Neuronal stem cell (in vitro differentiated cells): ENCODE measurements at regions not wholly inside any gene's neighbourhood (a gene's known extent, or its start where the extent isn't known, plus 50 kb on each side); places are given as distances from the start of the nearest gene placed in this dataset.
"Not testable (repeated sequence)": the region's sequence is repeated elsewhere in the genome, so short reads cannot be mapped to it uniquely, and the experiment has no call there.

Experiments used
- DNase-seq: peaks from one replicate; pipeline ENCODE4 v3.0.0-alpha.2; 2013; ENCODE audit warnings: low spot score
- H2AFZ ChIP-seq: one replicate; pipeline ENCODE4 v1.6.1; 2013; ENCODE audit warnings: mild to moderate bottlenecking, low read length, inconsistent platforms
- H2AK5ac ChIP-seq: 2 replicates; pipeline ENCODE4 v1.6.1; 2013; ENCODE audit warnings: low read depth, mild to moderate bottlenecking, inconsistent platforms, low read length, moderate library complexity, mixed read lengths
- H2BK120ac ChIP-seq: 2 replicates; pipeline ENCODE4 v1.6.1; 2013; ENCODE audit warnings: low read depth, mild to moderate bottlenecking, inconsistent platforms, low read length, moderate library complexity, mixed read lengths
- H2BK12ac ChIP-seq: one replicate; pipeline ENCODE4 v1.6.1; 2013; ENCODE audit warnings: low read length, inconsistent platforms
- H2BK15ac ChIP-seq: 2 replicates; pipeline ENCODE4 v1.6.1; 2013; ENCODE audit warnings: mild to moderate bottlenecking, low read length, inconsistent platforms, mixed read lengths
- H2BK5ac ChIP-seq: one replicate; pipeline ENCODE4 v1.6.1; 2013; ENCODE audit warnings: inconsistent platforms, mild to moderate bottlenecking, low read length, moderate library complexity
- H3K14ac ChIP-seq: one replicate; pipeline ENCODE4 v1.6.1; 2013; ENCODE audit warnings: low read length, inconsistent platforms
- H3K18ac ChIP-seq: 2 replicates; pipeline ENCODE4 v1.6.1; 2013; ENCODE audit warnings: low read length, inconsistent platforms
- H3K23ac ChIP-seq: 2 replicates; pipeline ENCODE4 v1.6.1; 2013; ENCODE audit warnings: low read depth, mild to moderate bottlenecking, mixed read lengths, low read length, inconsistent platforms; ENCODE audit not compliant: poor library complexity
- H3K27ac ChIP-seq: replicated peaks from 3 replicates; pipeline ENCODE4 v1.5.1; 2013; ENCODE audit warnings: low read length, inconsistent platforms
- H3K27me3 ChIP-seq, 3 experiments: 2 replicates each; pipeline ENCODE4 v1.6.1; 2013; ENCODE audit warnings: low read length in 3 of 3, mild to moderate bottlenecking in 2 of 3, inconsistent platforms in 1 of 3, low read depth in 1 of 3, mixed read lengths in 1 of 3, moderate library complexity in 1 of 3; ENCODE audit not compliant: control insufficient read depth in 3 of 3, insufficient read depth in 3 of 3
- H3K36me3 ChIP-seq, 2 donors: replicated peaks in 1 of 2; 2 replicates each; pipeline ENCODE4 v1.6.1; 2013; ENCODE audit warnings: low read length in 2 of 2; ENCODE audit not compliant: control insufficient read depth in 2 of 2, insufficient read depth in 2 of 2
- H3K4ac ChIP-seq: 2 replicates; pipeline ENCODE4 v1.6.1; 2013; ENCODE audit warnings: inconsistent platforms, mild to moderate bottlenecking, low read length, moderate library complexity
- H3K4me1 ChIP-seq, 2 donors: 1 replicate in 1 of 2; 2 replicates in 1 of 2; pipeline ENCODE4 v1.6.1; 2013; ENCODE audit warnings: low read length in 2 of 2, low read depth in 1 of 2; ENCODE audit not compliant: control insufficient read depth in 2 of 2, insufficient read depth in 1 of 2
- H3K4me2 ChIP-seq: one replicate; pipeline ENCODE4 v1.6.1; 2013; ENCODE audit warnings: mild to moderate bottlenecking, low read length, inconsistent platforms; ENCODE audit not compliant: insufficient read depth, poor library complexity, severe bottlenecking
- H3K4me3 ChIP-seq, 2 donors: 2 replicates each; pipeline ENCODE4 v1.5.1; 2013; ENCODE audit warnings: low read length in 2 of 2, mild to moderate bottlenecking in 2 of 2, inconsistent platforms in 1 of 2, moderate library complexity in 1 of 2
- H3K79me1 ChIP-seq: one replicate; pipeline ENCODE4 v1.6.1; 2013; ENCODE audit warnings: low read depth, mild to moderate bottlenecking, inconsistent platforms, low read length, moderate library complexity
- H3K9ac ChIP-seq: one replicate; pipeline ENCODE4 v1.6.1; 2013; ENCODE audit warnings: mild to moderate bottlenecking, low read depth, low read length, inconsistent platforms; ENCODE audit not compliant: poor library complexity
- H3K9me3 ChIP-seq, 2 donors: replicated peaks in 1 of 2; 2 replicates each; pipeline versions ENCODE3 to v1.6.1; 2013; ENCODE audit warnings: low read length in 2 of 2, mild to moderate bottlenecking in 2 of 2, inconsistent platforms in 1 of 2, low read depth in 1 of 2, mixed read lengths in 1 of 2, moderate library complexity in 1 of 2; ENCODE audit not compliant: control insufficient read depth in 2 of 2, insufficient read depth in 1 of 2
- H4K8ac ChIP-seq: one replicate; pipeline ENCODE4 v1.6.1; 2013; ENCODE audit warnings: low read depth, mild to moderate bottlenecking, inconsistent platforms, low read length, moderate library complexity
- H4K91ac ChIP-seq: one replicate; pipeline ENCODE4 v1.6.1; 2013; ENCODE audit warnings: low read length, low read depth, mild to moderate bottlenecking, inconsistent platforms; ENCODE audit not compliant: poor library complexity
- WGBS, 2 donors: extraction: QIAGEN DNeasy Blood & Tissue Kit; methylation state at CpG; one replicate each; pipeline ENCODE4 v1.1.7; 2013; ENCODE audit warnings: missing lambda C conversion rate in 2 of 2, mixed read lengths in 1 of 2; ENCODE audit not compliant: insufficient read length in 2 of 2, insufficient replicate concordance in 1 of 2; ENCODE audit errors: extremely low coverage in 2 of 2; 5-methylcytosine and 5-hydroxymethylcytosine counted together

- H4K91ac ChIP-seq, result no peak overlapping the region
- H3K27me3 ChIP-seq, result no peaks in the 10 kb centered on the region
- H2BK5ac ChIP-seq, result no peak overlapping the region
- peak overlapping the region; percentile 12 for H2AFZ ChIP-seq
- WGBS, 2 donors, result no CpG with 5 or more reads among the region's 5 CpGs
- H3K4me2 ChIP-seq, result no peak overlapping the region
- no peak overlapping the region for H3K23ac ChIP-seq
- no peak overlapping the region for H3K27ac ChIP-seq
- H2BK15ac ChIP-seq, result no peak overlapping the region
- H3K4me1 ChIP-seq, result no peaks in the 10 kb centered on the region
- H3K14ac ChIP-seq, result no peak overlapping the region
- H3K9ac ChIP-seq, result no peak overlapping the region
- H3K9me3 ChIP-seq, result peaks cover 0 to under 1% of the 10 kb centered on the region in 2 donors
- no peak overlapping the region for H2BK120ac ChIP-seq
- H2BK12ac ChIP-seq, result no peak overlapping the region
- no peak overlapping the region for H2AK5ac ChIP-seq
- no peak overlapping the region for H3K4me3 ChIP-seq
- no peaks in the 10 kb centered on the region for H3K79me1 ChIP-seq
- H3K18ac ChIP-seq, result no peak overlapping the region
- DNase-seq, result no peak
- H3K4ac ChIP-seq, result no peak overlapping the region
- H4K8ac ChIP-seq, result no peak overlapping the region
- no peaks in the 10 kb centered on the region for H3K36me3 ChIP-seq
Observed at GRCh38 chr5:28296254-28297013, 1258.0 kb upstream of the CDH9 start.

GRCh38 chr5:28287021-28287420 lies 1248.6 kb upstream of the CDH9 start:
- not testable (repeated sequence) for H3K4me1 ChIP-seq, H3K23ac ChIP-seq, H3K14ac ChIP-seq, H3K9ac ChIP-seq, H4K8ac ChIP-seq, H2BK120ac ChIP-seq, H3K27me3 ChIP-seq, H3K4me2 ChIP-seq, H2BK15ac ChIP-seq, H3K4me3 ChIP-seq, H2BK5ac ChIP-seq, DNase-seq, H3K27ac ChIP-seq, H3K18ac ChIP-seq, H2BK12ac ChIP-seq, H4K91ac ChIP-seq, H2AFZ ChIP-seq, H3K36me3 ChIP-seq, H2AK5ac ChIP-seq, H3K79me1 ChIP-seq, H3K4ac ChIP-seq, H3K9me3 ChIP-seq
- WGBS, 2 donors, result no CpG with 5 or more reads among the region's 10 CpGs

- H3K4me3 ChIP-seq, result no peak overlapping the region
Observed at GRCh38 chr5:28286566-28286965, 1248.2 kb upstream of the CDH9 start.

GRCh38 chr5:28284788-28285187 lies 1246.4 kb upstream of the CDH9 start:
- Histone ChIP-seq H3K27ac (no peak overlapping the region), H2AK5ac (no peak overlapping the region), H3K27me3 (no peaks in the 10 kb centered on the region), H3K14ac (no peak overlapping the region), H4K91ac (no peak overlapping the region), H3K4me1 (no peaks in the 10 kb centered on the region), H3K4me3 (no peak overlapping the region), H3K4ac (no peak overlapping the region), H2BK12ac (no peak overlapping the region), H2AFZ (no peak overlapping the region), H2BK120ac (no peak overlapping the region), H3K23ac (no peak overlapping the region), H2BK15ac (no peak overlapping the region), H3K9ac (no peak overlapping the region), H2BK5ac (no peak overlapping the region), H3K9me3 (no peaks in the 10 kb centered on the region), H3K36me3 (no peaks in the 10 kb centered on the region), H4K8ac (no peak overlapping the region), H3K4me2 (no peak overlapping the region), H3K79me1 (no peaks in the 10 kb centered on the region), H3K18ac (no peak overlapping the region)
- WGBS, 2 donors, result no CpG with 5 or more reads among the region's 2 CpGs
- no peak for DNase-seq

More at GRCh38 chr5:28286566-28286965, 1248.2 kb upstream of the CDH9 start:
- Histone ChIP-seq H2AFZ (peak overlapping the region; percentile 61), H4K8ac (no peak overlapping the region), H3K23ac (no peak overlapping the region), H2BK12ac (no peak overlapping the region), H3K79me1 (no peaks in the 10 kb centered on the region), H3K4ac (no peak overlapping the region), H3K27ac (no peak overlapping the region), H3K27me3 (no peaks in the 10 kb centered on the region), H3K18ac (no peak overlapping the region), H4K91ac (no peak overlapping the region), H2BK15ac (no peak overlapping the region), H3K36me3 (no peaks in the 10 kb centered on the region), H3K14ac (no peak overlapping the region), H2AK5ac (no peak overlapping the region), H2BK120ac (no peak overlapping the region), H3K4me2 (no peak overlapping the region), H3K4me1 (no peaks in the 10 kb centered on the region), H3K9ac (no peak overlapping the region), H3K9me3 (no peaks in the 10 kb centered on the region), H2BK5ac (no peak overlapping the region)
- WGBS, 2 donors, result no CpG with 5 or more reads among the region's 5 CpGs
- DNase-seq, result no peak
